GM03348 (cell line): ENCODE measurements at regions not wholly inside any gene's neighbourhood (a gene's known extent, or its start where the extent isn't known, plus 50 kb on each side); places are given as distances from the start of the nearest gene placed in this dataset.

ENCODE experiments used
- DNase-seq: peaks from one replicate; pipeline ENCODE4 v3.0.0; 2012; ENCODE audit warnings: low spot score

GRCh38 chr18:61756244-61756643, 136.6 kb downstream of the RNF152 start:
- DNase-seq, result no peak

- DNase-seq, result no peak
Observed at GRCh38 chr18:61755555-61755954, 137.3 kb downstream of the RNF152 start.

GRCh38 chr18:61754039-61754583, 138.7 kb downstream of the RNF152 start:
- no peak for DNase-seq

DNA sequence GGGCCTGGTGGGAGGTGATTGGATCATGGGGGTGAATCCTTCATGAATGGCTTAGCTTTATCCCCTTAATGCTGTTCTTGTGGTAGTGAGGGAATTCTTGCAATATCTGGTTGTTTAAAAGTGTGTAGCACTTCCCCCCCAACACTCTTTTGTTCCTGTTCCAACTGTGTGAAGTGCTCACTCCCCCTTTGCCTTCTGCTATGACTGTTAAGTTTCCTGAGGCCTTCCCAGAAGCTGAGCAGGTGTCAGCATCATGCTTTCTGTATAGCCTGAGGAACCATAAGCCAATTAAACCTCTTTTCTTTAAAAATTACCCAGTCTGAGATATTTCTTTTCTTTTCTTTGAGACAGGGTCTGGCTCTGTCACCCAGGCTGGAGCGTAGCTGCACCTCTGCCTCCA, 139.4 kb downstream of the RNF152 start:
- DNase-seq, result no peak

DNA sequence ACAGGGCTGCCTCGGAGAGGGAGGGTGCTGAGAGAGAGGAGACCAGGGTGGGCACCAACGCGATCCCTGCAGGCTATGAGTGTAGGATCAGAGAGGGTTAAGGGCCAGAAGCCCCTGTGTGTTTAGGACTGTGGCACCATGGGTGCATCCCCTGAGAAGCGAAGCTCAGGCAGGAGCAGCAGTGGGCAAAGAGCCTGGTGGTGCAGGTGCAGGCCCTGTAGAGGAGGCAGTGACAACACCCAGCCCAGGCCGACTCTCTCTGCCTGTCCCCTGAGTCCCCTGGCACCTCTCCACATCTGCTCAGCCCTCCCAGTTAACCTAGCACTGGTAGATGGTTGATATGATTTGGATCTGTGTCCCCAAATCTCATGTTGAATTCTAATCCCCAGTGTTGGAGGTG, 139.8 kb downstream of the RNF152 start:
- DNase-seq, result no peak

GRCh38 chr18:61750840-61751668, 141.8 kb downstream of the RNF152 start:
- DNase-seq, result no peak

DNA sequence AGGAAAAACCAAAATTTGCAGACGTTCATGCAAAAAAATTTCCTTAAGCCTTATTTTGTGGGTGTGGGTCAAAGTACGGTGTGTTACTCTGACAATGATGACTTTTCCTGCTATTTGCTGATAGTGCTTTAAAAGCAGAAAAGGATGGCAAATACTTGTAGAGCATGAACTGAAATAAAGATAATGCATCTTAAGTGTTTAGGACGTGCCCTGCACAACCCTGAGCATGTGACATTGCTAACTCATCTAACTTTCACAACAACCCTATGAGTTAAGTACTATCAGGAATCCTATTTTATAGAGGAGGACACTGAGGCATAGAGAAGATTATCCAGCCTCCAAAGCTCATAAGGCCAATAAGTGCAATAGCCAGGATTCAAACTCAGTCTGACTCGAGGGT, 143.3 kb downstream of the RNF152 start:
- DNase-seq, result no peak

DNA sequence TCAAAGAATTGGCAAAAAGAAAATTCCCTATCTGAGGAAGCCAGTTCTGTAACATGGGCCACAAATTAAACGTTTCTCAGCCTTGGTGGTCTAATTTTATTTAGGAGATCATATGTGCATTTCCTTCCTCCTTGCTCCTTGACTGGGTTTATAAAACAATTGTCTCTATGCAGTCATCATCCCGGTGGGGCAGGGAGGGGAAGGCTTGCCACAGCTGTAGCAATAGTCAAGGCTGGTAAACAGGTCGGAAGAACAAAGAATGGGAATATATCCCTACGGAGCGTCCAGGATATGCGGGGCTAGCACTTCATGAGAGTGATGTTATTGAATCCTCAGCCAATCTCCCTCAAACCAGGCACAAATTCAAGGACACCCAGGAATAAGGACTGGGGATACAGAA, 143.8 kb downstream of the RNF152 start:
- no peak for DNase-seq

GRCh38 chr18:61748004-61748403, 144.8 kb downstream of the RNF152 start:
- DNase-seq, result no peak

DNA sequence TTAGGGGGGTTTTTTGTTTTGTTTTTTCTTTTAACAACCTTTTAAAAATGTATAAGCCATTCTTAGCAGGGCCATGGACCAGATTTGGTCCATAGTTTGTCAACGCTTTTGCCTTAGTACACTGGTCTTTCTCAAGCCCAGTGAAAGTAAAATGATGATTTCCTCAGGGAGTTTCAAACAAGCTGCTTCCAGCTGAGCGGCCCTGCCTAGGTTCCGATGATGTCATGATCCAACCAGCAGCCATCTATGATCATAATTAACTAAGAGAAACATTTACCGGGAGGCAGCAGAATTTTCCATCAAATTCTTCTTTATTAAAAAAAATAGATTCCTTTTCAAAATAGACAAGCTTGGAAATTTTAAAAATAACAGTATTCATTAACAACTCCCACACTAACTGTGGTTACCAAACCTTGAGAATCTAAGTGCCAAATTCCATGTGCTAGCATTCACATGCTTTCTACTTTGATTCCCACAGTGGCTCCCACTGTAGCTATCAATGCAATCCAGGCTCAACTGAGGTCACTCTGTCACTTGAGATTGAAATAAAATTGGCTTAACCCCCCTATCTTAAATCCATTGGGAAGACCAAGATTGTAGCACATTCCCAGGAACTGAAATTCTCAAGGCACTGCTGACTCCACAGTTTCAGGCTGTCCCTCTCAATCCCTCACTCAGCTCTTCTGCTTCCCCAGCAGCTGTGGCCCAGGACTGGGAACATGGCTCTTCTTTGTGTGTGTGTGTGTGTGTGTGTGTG, 148.9 kb downstream of the RNF152 start:
- peak; percentile 52 for DNase-seq

DNA sequence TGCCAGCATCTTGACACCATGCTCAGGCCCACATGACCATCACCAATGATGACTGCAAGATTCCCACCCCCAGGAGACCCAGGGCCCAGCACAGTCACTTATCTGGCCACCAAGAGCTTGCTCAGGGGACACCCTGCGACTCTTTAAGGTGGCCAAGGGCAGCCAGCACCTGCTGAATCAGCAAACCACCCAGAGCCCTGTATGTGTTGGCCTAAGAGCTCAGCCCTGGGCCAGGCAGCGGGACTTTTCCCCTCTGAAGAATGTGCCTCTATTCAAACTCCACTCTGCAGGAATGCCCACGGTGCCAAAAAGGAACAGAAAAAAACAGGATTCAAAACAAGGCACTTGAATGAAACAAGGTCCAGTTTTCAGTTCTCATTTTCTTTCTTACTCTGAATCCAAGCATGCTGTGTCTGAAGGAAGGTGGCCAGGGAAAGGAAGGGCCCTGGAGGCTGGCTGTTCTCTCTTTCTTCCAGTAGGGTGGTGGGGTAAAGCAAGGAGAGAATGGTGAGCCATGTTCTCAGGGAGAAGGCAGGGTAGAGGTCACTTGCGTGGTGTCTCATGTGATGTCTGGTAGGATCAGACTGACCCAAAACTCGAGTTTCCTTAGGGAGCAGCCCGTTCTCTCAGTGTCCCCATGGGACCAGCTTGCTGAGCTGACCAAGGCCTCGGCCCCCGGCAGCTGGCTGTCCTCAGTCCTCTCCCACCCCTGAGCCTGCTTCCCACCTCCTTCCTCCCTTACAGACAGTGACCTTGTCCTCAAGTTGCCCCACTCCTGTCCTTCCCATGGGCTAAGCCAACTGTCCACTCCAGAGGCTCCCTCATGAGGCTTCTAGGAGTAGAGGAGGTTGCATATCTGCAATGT, 150.0 kb downstream of the RNF152 start:
- DNase-seq, result no peak

DNA sequence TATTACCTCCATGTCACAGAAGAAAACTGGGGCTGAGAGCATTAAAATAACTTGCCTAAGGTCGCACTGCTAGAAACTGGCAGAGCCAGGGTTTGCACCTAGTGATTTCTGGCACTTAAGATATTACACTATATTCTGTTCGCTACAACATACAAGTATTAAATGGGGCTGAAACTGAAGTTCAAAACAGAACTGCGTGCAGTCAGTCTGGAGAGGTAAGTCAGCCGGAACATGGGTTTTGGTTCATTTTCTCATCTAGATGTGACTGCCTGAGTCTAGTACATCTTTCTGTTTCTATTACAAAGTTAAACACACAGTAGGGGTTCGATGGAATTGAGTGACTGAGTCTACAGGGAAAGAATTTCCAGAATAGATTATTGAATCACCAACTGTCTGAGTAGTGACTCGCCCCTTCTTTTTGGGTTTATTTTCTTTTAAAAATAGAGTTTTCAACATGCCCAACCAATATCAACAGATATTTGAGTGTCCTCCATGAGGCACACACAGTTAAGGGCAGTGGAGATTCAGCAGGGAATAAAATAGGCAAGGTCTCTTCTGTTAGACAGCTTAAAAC, 150.8 kb downstream of the RNF152 start:
- no peak for DNase-seq

DNA sequence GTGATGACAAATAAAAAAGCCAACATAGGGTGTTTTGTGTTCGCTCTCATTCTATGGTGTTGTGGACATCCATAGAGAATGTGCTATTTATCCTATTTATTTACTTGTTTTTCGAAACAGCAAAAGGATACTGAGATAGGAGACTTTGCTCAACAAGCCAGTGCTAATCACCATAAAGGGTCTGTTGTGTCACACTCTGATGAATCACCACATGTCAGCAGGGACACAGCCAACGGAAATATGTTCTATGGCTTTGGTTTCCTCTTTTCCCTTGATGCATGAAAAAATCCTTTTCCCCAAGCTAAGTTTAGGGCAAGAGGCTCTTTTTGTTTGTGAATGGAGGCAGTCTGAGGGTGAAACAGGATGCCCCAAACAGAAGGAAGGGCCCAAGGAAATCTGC, 154.3 kb downstream of the RNF152 start:
- DNase-seq, result peak; percentile 42

DNA sequence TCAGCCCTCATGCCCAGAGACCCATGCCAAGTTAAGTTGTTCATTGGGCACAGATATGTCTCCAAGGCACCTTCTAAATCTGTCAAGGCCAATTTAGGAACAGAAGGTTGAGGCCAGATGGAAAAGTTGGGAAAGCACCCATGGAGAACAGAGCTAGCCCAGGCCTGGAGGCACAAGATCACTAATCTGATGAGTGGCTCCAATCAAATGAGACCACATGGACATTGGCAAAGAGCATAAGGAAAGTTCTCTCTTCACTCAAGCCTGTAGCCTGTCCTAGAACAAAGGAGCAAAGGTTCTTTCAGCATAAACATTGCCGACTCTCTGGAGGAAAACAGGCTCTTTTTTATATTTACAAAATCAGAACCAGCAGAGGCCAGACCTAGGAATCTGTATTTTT, 154.8 kb downstream of the RNF152 start:
- DNase-seq, result no peak

GRCh38 chr18:61736133-61736532, 156.7 kb downstream of the RNF152 start:
- no peak for DNase-seq

DNA sequence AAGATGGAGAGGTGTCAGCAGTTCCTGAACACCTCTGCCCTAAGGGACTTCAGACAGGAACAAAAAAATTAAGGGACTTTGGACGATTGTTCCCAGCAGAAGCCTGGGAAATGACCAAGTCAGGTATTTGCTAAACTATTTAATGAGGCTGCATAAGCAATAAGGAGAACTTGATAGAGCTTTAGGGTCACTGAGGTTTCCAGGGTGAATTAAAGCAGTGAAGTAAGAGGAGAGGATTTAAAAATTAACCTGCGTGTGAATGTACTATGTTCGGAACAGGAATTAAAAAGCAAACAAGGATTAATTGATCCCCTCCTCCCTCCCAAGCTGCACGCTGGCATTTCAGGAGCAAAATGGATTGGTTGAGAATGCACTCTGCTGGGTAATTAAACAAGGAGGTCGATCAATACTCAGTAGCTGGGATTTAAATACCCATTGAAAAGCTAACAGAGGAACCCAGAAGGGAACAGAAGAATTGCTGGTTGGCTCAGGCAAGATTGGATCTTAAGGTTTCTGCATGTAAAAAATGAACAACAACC, 157.2 kb downstream of the RNF152 start:
- DNase-seq, result no peak

- DNase-seq, result no peak
Observed at GRCh38 chr18:61734396-61734795, 158.4 kb downstream of the RNF152 start.

GRCh38 chr18:61732854-61733253, 160.0 kb downstream of the RNF152 start:
- no peak for DNase-seq

DNA sequence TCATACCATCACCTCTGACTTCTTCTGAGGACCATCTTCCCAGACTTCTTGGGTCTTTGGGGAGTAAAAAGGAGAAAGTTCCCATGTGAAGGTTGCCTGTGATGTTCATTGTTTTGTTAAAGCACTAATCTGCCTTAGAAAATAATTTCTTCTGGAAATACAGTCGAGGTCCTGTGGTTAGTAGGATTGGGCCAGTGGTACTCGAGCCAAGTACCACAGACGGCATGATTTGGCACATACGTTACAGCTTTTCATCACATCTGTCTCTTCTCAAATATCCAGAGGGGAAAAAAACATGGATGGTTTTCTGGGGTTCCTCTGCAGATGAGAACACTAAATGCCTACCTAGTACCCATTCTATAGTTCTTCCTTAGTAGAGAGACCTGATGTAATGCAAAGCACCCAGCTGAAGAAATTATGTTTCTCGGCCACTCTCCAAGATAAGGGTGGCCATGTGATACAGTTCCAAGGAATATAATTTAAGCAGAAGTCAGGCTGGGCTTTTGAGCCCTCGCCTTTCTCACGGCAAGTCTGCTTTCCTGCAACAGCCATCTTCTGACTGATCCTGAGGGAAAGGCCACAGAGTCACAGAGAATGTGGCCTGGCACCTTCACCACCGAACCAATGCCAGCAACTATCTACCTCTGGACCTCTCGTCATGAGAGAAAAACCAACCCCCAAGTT, 161.0 kb downstream of the RNF152 start:
- peak; percentile 37 for DNase-seq

DNA sequence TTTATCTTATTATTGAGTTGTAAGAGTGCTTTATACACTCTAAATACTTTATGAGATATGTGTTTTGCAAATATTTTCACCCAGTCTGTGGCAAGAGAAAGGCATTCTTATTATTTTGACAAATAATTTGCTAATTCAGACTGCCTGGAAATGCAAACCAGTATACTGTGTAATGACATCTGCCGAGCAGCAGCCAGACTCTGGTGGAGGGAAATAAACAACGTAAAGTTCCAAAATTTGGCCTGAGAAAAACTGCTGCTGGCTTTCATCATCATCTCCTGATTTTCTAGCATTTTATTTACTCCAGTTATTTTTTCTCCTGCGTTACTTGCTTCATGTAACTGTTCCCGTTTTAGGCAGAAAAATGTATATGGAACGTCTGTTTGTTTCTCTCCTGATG, 161.6 kb downstream of the RNF152 start:
- peak; percentile 25 for DNase-seq

DNA sequence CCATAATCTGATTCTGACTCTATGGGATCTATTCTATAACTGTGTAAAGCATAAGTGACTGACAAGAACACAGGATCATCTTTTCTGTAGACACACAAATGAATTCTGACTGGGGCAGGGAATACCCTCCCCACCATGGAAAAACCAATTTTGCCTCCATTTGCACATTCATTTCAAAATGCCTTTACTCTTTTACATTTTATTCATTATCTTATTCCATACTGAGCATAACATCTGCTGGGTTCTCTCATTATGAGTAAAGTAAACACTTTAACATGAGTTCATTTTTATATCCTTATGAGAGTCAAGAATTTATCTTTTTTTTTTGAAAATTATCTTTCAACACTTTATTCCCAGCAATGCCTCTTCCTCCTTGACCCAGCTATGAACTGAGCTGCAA, 163.5 kb downstream of the RNF152 start:
- DNase-seq, result no peak
